Lung (tissue), 11 donors: ENCODE measurements at regions not wholly inside any gene's neighbourhood (a gene's known extent, or its start where the extent isn't known, plus 50 kb on each side); places are given as distances from the start of the nearest gene placed in this dataset.
A peak's percentile ranks its signal among the peaks of the same experiment; 100 is the strongest.
"Not testable (repeated sequence)": the region's sequence is repeated elsewhere in the genome, so short reads cannot be mapped to it uniquely, and the experiment has no call there.

Experiments used
- ATAC-seq: fragments of 200-7000 bp; cut with Tn5 transposase; one replicate; pipeline ENCODE4 v1.9.1; 2020; ENCODE audit warnings: moderate number of reproducible peaks; ENCODE audit not compliant: insufficient read depth, low FRiP score
- DNase-seq, 3 donors: peaks; one replicate each; pipeline ENCODE4 v3.0.0-alpha.2; 2013 to 2017
- H3K27ac ChIP-seq, 2 donors: one replicate each; pipeline ENCODE4 v1.5.1; 2013; ENCODE audit warnings: mild to moderate bottlenecking in 2 of 2, moderate library complexity in 2 of 2, control low read depth in 1 of 2, inconsistent platforms in 1 of 2, low read depth in 1 of 2, low read length in 1 of 2
- H3K27me3 ChIP-seq, 3 donors: one replicate each; pipeline ENCODE4 v1.5.1; 2013; ENCODE audit warnings: low read length in 2 of 3; ENCODE audit not compliant: control insufficient read depth in 3 of 3, insufficient read depth in 3 of 3
- H3K36me3 ChIP-seq, 4 donors: one replicate each; pipeline ENCODE4 v1.5.1; 2013; ENCODE audit warnings: low read length in 4 of 4, mild to moderate bottlenecking in 1 of 4, moderate library complexity in 1 of 4; ENCODE audit not compliant: control insufficient read depth in 4 of 4, insufficient read depth in 4 of 4
- H3K4me1 ChIP-seq, 5 donors: one replicate each; pipeline ENCODE4 v1.5.1; 2013; ENCODE audit warnings: low read length in 5 of 5, mild to moderate bottlenecking in 2 of 5, moderate library complexity in 1 of 5; ENCODE audit not compliant: control insufficient read depth in 5 of 5, insufficient read depth in 5 of 5
- H3K4me3 ChIP-seq: one replicate; pipeline ENCODE4 v1.5.1; 2013; ENCODE audit warnings: mild to moderate bottlenecking, control low read depth, moderate library complexity
- H3K9ac ChIP-seq, 2 donors: one replicate each; pipeline ENCODE4 v1.5.1; 2013; ENCODE audit warnings: low read length in 2 of 2, control low read depth in 1 of 2; ENCODE audit not compliant: insufficient read depth in 1 of 2
- H3K9me3 ChIP-seq, 4 donors: one replicate each; pipeline ENCODE4 v1.5.1; 2013; ENCODE audit warnings: low read length in 3 of 4, mild to moderate bottlenecking in 1 of 4, moderate library complexity in 1 of 4; ENCODE audit not compliant: control insufficient read depth in 4 of 4, insufficient read depth in 3 of 4
- WGBS, 2 donors: extraction: QIAGEN DNeasy Blood & Tissue Kit; methylation state at CpG; one replicate each; pipeline ENCODE4 v1.1.7; 2013; 5-methylcytosine and 5-hydroxymethylcytosine counted together
- TF ChIP-seq, protein P1 (sequence below): IDR thresholded peaks from 2 replicates; pipeline ENCODE4 v1.5.1; 2012; ENCODE audit warnings: mild to moderate bottlenecking; ENCODE audit errors: control extremely low read depth, extremely low read depth
- donor health status: control.
- donor health status: control.
- donor health status: Bipolar disorder and iron deficiency.
- donor health status: healthy.
- donor health status: DM: yes; HTN: yes; CAD: no.

DNA sequence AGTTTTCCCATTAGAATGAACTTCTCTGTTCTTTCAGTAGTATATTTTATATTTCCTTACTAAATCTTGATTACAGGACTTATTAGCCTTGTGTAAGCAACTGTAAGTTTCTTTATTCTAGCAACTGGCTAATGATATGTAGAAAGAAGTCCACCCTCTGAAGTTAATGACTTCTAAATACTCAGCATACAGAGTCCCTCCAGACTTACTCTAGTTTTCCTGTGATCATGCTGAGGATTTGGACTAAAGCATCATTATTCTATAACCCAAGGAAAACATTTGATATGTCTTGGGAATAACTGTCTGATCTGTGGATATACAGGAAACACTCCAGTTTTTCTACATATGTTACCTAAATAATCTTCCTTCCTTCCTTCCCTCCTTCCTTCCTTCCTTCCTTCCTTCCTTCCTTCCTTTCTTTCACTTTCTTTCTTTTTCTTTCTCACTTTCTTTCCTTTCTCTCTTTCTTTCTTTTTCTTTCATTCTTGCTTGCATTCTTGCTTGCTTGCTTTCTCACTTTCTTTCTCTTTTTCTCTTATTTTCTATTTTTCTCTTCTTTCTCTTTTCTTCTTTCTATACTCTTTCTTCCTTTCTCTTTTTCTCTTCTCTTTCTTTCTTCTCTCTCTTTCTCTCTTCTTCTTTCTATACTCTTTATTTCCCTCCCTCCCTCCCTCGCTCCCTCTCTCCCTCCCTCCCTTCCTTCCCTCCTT lies 297.6 kb upstream of the MTPN start:
- no peaks in the 10 kb centered on the region for H3K4me1 ChIP-seq
- no peaks in the 10 kb centered on the region for H3K9me3 ChIP-seq
- H3K36me3 ChIP-seq = no peaks in the 10 kb centered on the region
- ATAC-seq = no peak
- TF ChIP-seq, protein P1, sequence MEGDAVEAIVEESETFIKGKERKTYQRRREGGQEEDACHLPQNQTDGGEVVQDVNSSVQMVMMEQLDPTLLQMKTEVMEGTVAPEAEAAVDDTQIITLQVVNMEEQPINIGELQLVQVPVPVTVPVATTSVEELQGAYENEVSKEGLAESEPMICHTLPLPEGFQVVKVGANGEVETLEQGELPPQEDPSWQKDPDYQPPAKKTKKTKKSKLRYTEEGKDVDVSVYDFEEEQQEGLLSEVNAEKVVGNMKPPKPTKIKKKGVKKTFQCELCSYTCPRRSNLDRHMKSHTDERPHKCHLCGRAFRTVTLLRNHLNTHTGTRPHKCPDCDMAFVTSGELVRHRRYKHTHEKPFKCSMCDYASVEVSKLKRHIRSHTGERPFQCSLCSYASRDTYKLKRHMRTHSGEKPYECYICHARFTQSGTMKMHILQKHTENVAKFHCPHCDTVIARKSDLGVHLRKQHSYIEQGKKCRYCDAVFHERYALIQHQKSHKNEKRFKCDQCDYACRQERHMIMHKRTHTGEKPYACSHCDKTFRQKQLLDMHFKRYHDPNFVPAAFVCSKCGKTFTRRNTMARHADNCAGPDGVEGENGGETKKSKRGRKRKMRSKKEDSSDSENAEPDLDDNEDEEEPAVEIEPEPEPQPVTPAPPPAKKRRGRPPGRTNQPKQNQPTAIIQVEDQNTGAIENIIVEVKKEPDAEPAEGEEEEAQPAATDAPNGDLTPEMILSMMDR = no peak
- no peak overlapping the region for H3K9ac ChIP-seq
- no peak for DNase-seq
- H3K27me3 ChIP-seq = no peaks in the 10 kb centered on the region
- no peak overlapping the region for H3K27ac ChIP-seq
- H3K4me3 ChIP-seq = no peak overlapping the region
- 89 to 100% methylated on average over 1 of the region's 1 CpG for WGBS, 2 donors

DNA sequence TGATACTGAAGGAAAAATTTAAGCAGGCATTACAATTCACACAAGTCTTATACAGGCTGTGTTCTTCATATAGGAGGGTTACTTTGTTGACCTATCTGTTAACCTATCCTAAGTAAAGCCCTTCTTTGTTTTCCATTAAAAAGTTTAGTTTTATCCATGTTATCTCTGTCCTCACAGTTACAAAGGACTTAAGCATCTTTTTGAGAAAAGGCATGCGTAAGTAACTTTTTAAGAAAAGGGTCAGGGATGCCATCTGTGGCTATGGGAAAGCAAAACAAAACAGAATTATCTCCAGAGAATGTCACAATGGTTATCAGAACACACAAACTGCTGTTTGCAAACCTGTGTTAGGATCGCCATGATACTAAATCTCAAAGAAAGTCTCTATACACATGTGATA lies 295.8 kb upstream of the MTPN start:
- H3K9ac ChIP-seq = no peak overlapping the region
- no peaks in the 10 kb centered on the region for H3K9me3 ChIP-seq
- H3K4me3 ChIP-seq = no peak overlapping the region
- H3K36me3 ChIP-seq = no peaks in the 10 kb centered on the region
- DNase-seq (no peak), ATAC-seq (no peak)
- 74 to 77% methylated on average over 2 of the region's 2 CpGs for WGBS, 2 donors
- no peak overlapping the region for H3K27ac ChIP-seq
- H3K27me3 ChIP-seq = no peaks in the 10 kb centered on the region
- TF ChIP-seq, protein P1 = no peak
- H3K4me1 ChIP-seq = no peaks in the 10 kb centered on the region

DNA sequence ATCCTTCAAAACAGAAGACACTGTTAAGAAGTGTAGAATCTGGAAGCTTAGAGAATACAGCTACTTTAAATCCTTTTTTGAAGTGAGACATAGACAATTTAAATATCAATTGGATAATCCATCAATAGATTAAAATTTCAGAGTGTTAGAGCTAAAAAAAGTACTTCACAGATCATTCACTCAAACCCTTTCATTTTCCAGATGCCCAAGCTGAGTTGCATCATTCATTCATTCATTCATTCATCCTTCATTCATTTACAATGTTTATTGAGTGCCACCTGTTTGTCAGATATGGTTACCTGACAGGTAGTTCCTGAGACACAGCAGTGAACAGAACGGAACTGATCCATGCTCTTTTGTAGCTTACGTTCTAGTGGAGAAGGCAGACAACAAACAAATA lies 290.7 kb upstream of the MTPN start:
- Histone ChIP-seq H3K4me3 (no peak overlapping the region), H3K4me1 (peaks cover 0 to 5% (median 0%) of the 10 kb centered on the region in 5 donors), H3K27ac (no peak overlapping the region), H3K9ac (no peak overlapping the region), H3K27me3 (no peaks in the 10 kb centered on the region), H3K36me3 (no peaks in the 10 kb centered on the region), H3K9me3 (peaks cover 0 to 12% (median 4%) of the 10 kb centered on the region in 4 donors)
- WGBS, 2 donors = 66 to 94% methylated on average over 2 of the region's 2 CpGs
- ATAC-seq (no peak), DNase-seq (no peak)
- TF ChIP-seq, protein P1 = no peak

DNA sequence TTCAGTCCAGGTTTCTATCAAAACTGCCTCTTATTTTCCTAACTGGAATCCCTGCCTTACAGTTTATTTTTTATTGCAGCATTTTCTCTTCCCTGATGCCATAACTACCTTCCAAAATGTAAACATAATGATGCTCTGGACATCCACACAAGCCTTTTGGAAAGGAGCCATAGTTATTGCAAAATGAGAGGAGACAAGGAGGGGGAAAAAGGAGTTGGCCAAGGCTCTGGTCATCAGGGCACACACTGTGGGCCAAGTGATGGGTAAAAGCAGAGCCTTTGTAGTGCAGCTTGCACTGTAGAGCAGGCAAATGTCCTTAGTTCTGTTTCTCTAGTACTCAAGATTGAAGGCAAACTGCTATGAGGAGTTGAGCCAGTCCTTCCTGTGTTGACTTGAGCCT lies 289.3 kb upstream of the MTPN start:
- Histone ChIP-seq H3K27ac (no peak overlapping the region), H3K9ac (no peak overlapping the region), H3K27me3 (no peaks in the 10 kb centered on the region), H3K4me3 (no peak overlapping the region), H3K36me3 (no peaks in the 10 kb centered on the region), H3K9me3 (peaks cover 0 to 12% (median 6%) of the 10 kb centered on the region in 4 donors), H3K4me1 (peaks cover 0 to 5% (median 0%) of the 10 kb centered on the region in 5 donors)
- TF ChIP-seq, protein P1 = no peak
- peak; percentile 15 to 72 (median 70) for DNase-seq
- no peak for ATAC-seq

DNA sequence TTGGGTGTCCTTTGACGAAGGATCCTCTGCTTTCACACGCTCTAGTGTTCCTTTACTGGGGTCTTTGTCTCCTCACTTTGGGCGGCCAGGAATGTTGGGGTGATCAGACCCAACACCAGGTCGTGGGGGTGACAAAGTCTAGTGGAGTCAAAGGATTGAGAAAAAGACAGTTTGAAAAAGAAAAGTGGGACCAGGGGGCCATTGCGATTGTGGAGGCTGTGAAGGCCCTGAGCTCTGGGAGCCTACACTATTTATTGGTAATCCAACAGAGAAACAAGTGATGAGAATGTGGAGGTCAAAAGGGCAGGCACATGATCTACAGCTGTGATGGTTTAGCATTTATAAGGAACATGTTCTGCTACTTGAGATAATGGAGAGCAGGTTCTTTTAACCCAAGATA lies 287.1 kb upstream of the MTPN start:
- DNase-seq, ATAC-seq, H3K9ac ChIP-seq, H3K4me1 ChIP-seq, H3K4me3 ChIP-seq, H3K27ac ChIP-seq, H3K36me3 ChIP-seq, H3K27me3 ChIP-seq: not testable (repeated sequence)
- WGBS, 2 donors = 69 to 72% methylated on average over 5 of the region's 5 CpGs
- H3K9me3 ChIP-seq = peaks cover 0 to 16% (median 11%) of the 10 kb centered on the region in 4 donors
